Thyroid gland (tissue), 4 donors: ENCODE measurements at regions not wholly inside any gene's neighbourhood (a gene's known extent, or its start where the extent isn't known, plus 50 kb on each side); places are given as distances from the start of the nearest gene placed in this dataset.

Experiments used
- POLR2A ChIP-seq, 2 donors: fragments of 450-650 bp; IDR thresholded peaks; one replicate each; pipeline ENCODE4 v1.6.1; 2017; ENCODE audit warnings: antibody characterized with exemption in 2 of 2, mild to moderate bottlenecking in 2 of 2, moderate library complexity in 1 of 2
- TF ChIP-seq, protein P1 (sequence below), 6 experiments: fragments of 200-600 bp in 3 of 6; fragments of 450-650 bp in 3 of 6; sonication (generic) in 3 of 6; IDR thresholded peaks; one replicate each; pipeline ENCODE4 v1.5.1; 2016 to 2019; ENCODE audit warnings: antibody characterized with exemption in 6 of 6, mild to moderate bottlenecking in 2 of 6, inconsistent platforms in 1 of 6, moderate library complexity in 1 of 6

DNA sequence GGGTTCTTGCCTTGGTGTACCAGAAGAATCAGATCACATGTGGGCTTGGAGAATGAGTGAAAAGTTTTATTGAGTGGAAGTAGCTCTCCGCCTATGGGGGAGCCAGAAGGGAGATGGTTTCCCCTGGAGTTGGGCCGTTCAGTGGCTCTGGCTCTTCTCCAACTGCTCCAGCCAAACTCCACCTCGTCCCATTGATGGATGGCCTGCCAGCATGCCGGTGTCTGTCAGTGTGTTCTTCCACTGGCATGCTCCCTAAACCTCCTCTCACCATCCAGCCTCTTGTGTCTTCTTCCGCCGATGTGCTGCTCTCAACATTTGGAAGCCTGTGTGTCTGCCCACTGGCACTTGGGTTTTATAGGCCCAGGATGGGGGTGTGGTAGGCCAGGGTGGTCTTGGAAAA, 119.4 kb downstream of the MAP3K21 start:
- TF ChIP-seq, protein P1, sequence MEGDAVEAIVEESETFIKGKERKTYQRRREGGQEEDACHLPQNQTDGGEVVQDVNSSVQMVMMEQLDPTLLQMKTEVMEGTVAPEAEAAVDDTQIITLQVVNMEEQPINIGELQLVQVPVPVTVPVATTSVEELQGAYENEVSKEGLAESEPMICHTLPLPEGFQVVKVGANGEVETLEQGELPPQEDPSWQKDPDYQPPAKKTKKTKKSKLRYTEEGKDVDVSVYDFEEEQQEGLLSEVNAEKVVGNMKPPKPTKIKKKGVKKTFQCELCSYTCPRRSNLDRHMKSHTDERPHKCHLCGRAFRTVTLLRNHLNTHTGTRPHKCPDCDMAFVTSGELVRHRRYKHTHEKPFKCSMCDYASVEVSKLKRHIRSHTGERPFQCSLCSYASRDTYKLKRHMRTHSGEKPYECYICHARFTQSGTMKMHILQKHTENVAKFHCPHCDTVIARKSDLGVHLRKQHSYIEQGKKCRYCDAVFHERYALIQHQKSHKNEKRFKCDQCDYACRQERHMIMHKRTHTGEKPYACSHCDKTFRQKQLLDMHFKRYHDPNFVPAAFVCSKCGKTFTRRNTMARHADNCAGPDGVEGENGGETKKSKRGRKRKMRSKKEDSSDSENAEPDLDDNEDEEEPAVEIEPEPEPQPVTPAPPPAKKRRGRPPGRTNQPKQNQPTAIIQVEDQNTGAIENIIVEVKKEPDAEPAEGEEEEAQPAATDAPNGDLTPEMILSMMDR (IDR thresholded peaks at IDR 0.05), result no peak
- no peak for TF ChIP-seq POLR2A (IDR thresholded peaks at IDR 0.05)
